NB4 (cell line): ENCODE measurements at regions not wholly inside any gene's neighbourhood (a gene's known extent, or its start where the extent isn't known, plus 50 kb on each side); places are given as distances from the start of the nearest gene placed in this dataset.

ENCODE experiments used
- CTCF ChIP-seq: IDR thresholded peaks from one replicate; pipeline ENCODE4 v1.5.1; 2012; ENCODE audit warnings: low read depth, low read length
- POLR2A ChIP-seq: IDR thresholded peaks from 2 replicates; pipeline ENCODE4 v1.6.1; 2011; ENCODE audit warnings: mild to moderate bottlenecking; ENCODE audit not compliant: insufficient read length; ENCODE audit errors: extremely low read depth

GRCh38 chr1:189787201-189787600 lies 690.5 kb downstream of the BRINP3 start:
- TF ChIP-seq CTCF (no peak), POLR2A (no peak)
